ENCODE measurements at regions not wholly inside any gene's neighbourhood (a gene's known extent, or its start where the extent isn't known, plus 50 kb on each side); places are given as distances from the start of the nearest gene placed in this dataset.

DNA sequence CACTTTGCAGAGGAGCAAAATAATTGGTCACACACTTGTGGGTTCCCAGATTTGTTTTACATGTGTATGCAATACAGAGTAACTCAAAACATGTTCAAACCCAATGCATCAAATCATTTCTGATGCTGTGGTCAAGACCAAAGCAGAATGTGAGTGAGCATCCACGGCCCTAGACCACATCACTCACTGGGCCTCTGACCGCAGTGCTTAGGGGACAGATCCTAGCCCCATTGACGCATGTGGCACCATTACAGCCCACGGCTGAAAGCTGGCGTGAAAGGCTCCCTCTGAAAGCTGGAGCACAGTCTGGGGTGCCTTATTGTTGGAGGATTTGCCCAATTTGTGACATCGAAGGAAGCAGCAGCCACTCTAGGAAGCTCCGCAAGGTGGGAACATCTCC is 498.8 kb upstream of the TCF4 start:
- DNase-seq (ENCODE audit: missing footprints) (no peak), ATAC-seq (no peak)
- intact Hi-C loops (cut with DNase I) = no loop called here

- DNase-seq (ENCODE audit: missing footprints) (no peak), ATAC-seq (no peak)
- intact Hi-C loops (cut with DNase I) = no loop called here
Observed at GRCh38 chr18:56086176-56086575, 498.2 kb upstream of the TCF4 start.

GRCh38 chr18:56085551-56085950 is 497.6 kb upstream of the TCF4 start:
- intact Hi-C loops (cut with DNase I) = no loop called here

DNA sequence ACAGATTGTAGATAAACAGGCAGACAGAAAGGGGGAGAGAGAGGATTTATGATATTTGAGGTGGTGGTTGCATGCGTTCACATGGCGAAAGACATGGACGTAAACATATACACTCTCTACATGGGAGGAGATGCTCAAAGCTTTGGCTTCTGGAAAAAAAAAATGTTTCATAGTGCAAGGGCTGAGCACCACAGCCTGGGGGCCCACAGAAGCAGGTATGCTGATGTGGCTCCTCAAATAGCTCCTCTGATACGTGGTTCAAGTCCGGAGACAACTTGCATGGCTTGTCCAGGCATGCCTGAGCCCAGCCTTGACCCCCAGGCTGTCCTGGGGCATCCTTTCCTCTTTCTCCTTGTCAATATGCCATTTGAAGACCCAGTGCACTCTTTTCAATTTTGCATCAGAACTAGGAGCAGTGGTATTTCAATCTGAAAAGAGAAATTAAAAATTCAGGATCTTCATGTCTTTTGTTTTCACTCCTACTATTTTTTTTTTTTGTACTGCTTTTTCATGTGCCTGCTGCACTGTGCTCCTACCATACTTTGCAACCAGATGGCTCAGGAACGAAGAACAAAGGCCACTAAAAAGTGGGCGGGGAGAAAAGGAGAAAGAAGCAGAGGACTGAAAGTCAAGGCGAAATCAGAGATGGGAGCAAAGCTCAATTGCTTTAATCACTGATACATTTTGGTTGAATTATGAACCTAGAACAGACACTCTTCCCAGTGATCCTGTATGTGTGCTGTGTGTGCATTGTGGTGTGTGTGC is 495.7 kb upstream of the TCF4 start:
- ATAC-seq (no peak), DNase-seq (ENCODE audit: missing footprints) (no peak)
- intact Hi-C loops (cut with DNase I) = loop anchor here (5.0 kb wide), 2 partner anchors 96 to 216 kb away; no protein-coding TSS in a partner anchor

More at GRCh38 chr18:56085551-56085950, 497.6 kb upstream of the TCF4 start:
- DNase-seq (ENCODE audit: missing footprints) = no peak
- ATAC-seq = peak; percentile 84

- DNase-seq (ENCODE audit: missing footprints) (peak; percentile 57), ATAC-seq (peak; percentile 77)
- intact Hi-C loops (cut with DNase I) = loop anchor here (5.0 kb wide), 2 partner anchors 96 to 216 kb away; no protein-coding TSS in a partner anchor
Observed at GRCh38 chr18:56083097-56083521, 495.1 kb upstream of the TCF4 start.

DNA sequence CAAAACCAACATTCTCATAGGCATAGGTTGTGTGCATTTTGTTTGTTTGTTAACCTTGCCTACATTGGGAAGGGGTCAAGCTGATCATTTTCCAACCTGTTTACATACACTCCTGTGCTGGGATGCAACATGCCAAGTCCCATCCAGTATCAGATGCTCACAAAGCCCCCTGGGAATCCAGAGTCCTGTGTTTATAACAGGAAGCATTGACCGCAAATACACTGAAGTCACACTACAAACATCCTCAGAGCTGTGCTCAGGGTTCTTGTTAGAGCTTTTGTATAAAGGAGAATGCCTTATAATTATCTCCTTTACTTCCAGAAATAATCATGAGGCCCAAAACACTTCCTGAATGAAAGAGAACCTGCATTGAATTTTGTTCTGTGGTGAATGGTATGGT is 488.7 kb upstream of the TCF4 start:
- ATAC-seq (no peak), DNase-seq (ENCODE audit: missing footprints) (no peak)
- intact Hi-C loops (cut with DNase I) = no loop called here

- intact Hi-C loops (cut with DNase I) = no loop called here
- ATAC-seq (no peak), DNase-seq (ENCODE audit: missing footprints) (no peak)
Observed at GRCh38 chr18:56068701-56069100, 480.7 kb upstream of the TCF4 start.

DNA sequence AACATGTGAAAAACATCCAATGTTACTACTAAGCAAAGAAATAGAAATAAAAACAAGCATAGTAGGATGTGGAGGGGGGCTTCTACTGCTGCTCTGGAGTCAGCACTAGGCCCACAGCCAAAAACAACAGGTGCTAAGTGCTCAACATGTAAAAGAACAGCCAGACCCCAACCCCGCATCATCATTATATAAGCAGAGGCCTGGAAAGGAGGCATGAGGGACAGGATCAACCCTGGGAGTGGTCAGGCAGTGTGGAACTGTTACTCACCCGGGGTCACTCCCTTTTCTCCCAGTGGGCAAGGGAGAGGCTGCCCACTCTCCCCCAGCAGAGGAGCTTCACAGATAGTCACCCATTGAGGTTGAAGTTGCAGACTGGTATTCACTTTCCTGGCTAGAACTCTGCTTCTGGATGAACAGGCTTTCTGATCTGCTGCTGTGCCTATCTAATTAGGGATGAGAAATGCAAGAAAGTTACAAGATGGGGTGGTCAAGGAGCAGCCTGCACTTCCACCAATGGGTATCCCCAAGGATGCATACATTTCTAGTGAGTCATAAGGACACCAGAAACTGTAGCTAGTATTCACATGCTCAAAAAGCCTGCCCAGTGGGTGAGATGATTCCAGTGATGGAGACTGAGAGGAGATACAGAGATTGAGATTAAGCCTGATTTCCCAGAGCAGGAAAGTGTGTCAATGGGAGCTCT is 480.1 kb upstream of the TCF4 start:
- DNase-seq (ENCODE audit: missing footprints) (no peak), ATAC-seq (no peak)
- intact Hi-C loops (cut with DNase I) = no loop called here

- no peak for DNase-seq (ENCODE audit: missing footprints)
- intact Hi-C loops (cut with DNase I) = no loop called here
- ATAC-seq = peak; percentile 54
Observed at GRCh38 chr18:56067214-56067894, 479.4 kb upstream of the TCF4 start.

- DNase-seq (ENCODE audit: missing footprints) = no peak
- intact Hi-C loops (cut with DNase I) = no loop called here
- ATAC-seq = peak; percentile 69
Observed at GRCh38 chr18:56066524-56067213, 478.7 kb upstream of the TCF4 start.

DNA sequence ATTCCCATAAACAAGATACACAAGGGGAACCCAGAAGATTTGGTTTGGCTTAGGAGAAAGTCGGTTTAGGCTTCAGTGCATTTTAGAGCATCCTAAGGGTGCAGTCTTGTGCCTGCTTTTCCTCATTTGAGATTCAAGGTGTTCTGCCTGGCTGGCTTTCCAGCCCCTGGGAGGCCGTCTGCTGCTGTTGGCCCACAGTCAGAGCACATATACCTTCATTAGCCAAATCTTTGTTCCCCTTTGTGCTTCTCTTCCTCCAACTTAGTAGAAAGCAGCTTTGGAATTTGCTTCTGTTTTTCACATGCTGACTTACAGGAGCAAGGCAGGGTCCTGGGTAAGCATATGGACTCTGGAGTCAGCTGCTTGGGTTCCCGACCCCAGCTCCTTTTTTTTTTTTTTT is 477.1 kb upstream of the TCF4 start:
- DNase-seq (ENCODE audit: missing footprints) = no peak
- ATAC-seq = no peak
- intact Hi-C loops (cut with DNase I) = no loop called here

GRCh38 chr18:56062931-56063330 is 474.9 kb upstream of the TCF4 start:
- DNase-seq (ENCODE audit: missing footprints) (no peak), ATAC-seq (no peak)
- intact Hi-C loops (cut with DNase I) = no loop called here

- intact Hi-C loops (cut with DNase I) = no loop called here
- ATAC-seq = no peak
- DNase-seq (ENCODE audit: missing footprints) = no peak
Observed at GRCh38 chr18:56060967-56061541, 473.1 kb upstream of the TCF4 start.

GRCh38 chr18:56052202-56052601 is 464.2 kb upstream of the TCF4 start:
- intact Hi-C loops (cut with DNase I) = no loop called here
- no peak for ATAC-seq
- no peak for DNase-seq (ENCODE audit: missing footprints)

GRCh38 chr18:56044239-56044638 is 456.2 kb upstream of the TCF4 start:
- no peak for DNase-seq (ENCODE audit: missing footprints)
- intact Hi-C loops (cut with DNase I) = no loop called here
- ATAC-seq = no peak

DNA sequence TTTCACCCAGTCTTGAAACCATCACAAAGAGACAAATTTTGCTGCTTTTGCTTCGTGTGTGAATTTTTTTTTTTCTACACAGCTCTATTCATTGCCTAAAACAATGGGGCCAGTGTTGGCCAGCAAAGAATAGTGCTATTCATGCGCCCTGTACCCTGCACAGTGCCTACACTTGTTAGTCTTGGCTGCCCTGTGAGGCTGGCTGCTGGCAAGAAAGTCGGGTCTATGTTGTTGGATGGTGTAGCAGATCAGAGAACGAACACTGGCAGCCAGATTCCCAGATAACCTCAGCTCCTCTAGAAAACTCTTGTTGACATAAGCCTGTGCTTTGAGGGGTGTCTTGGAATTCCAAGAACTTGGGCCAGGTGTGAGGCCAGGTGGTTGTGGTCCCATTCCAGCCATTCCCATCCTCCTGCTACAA is 455.7 kb upstream of the TCF4 start:
- ATAC-seq = no peak
- DNase-seq (ENCODE audit: missing footprints) = no peak
- intact Hi-C loops (cut with DNase I) = no loop called here

- ATAC-seq = no peak
- intact Hi-C loops (cut with DNase I) = no loop called here
- DNase-seq (ENCODE audit: missing footprints) = no peak
Observed at GRCh38 chr18:56042915-56043536, 455.0 kb upstream of the TCF4 start.
